ENCODE measurements at regions not wholly inside any gene's neighbourhood (a gene's known extent, or its start where the extent isn't known, plus 50 kb on each side); places are given as distances from the start of the nearest gene placed in this dataset.

GRCh38 chr11:15806217-15806616 lies 550.1 kb downstream of the SOX6 start:
- peaks cover 0 to 9% (median 0%) of the 10 kb centered on the region in 9 donors for H3K9me3 Mint-ChIP-seq
- H3K27ac Mint-ChIP-seq, result no peak overlapping the region
- POLR2A ChIA-PET, result no interaction called here

GRCh38 chr11:15807827-15808226 lies 548.5 kb downstream of the SOX6 start:
- peaks cover 0 to 9% (median 0%) of the 10 kb centered on the region in 9 donors for H3K9me3 Mint-ChIP-seq
- no peak overlapping the region for H3K4me3 Mint-ChIP-seq
- H3K36me3 Mint-ChIP-seq, result no peaks in the 10 kb centered on the region
- no peak overlapping the region for H3K27ac Mint-ChIP-seq
- no peak for DNase-seq
- POLR2A ChIA-PET, result no interaction called here
- no peak for ATAC-seq
- H3K27me3 Mint-ChIP-seq, result peaks cover 0 to 4% (median 0%) of the 10 kb centered on the region in 5 donors
- no peaks in the 10 kb centered on the region for H3K4me1 Mint-ChIP-seq

More at GRCh38 chr11:15806217-15806616, 550.1 kb downstream of the SOX6 start:
- Mint-ChIP-seq H3K36me3 (no peaks in the 10 kb centered on the region), H3K27me3 (peaks cover 0 to 4% (median 0%) of the 10 kb centered on the region in 5 donors), H3K4me1 (no peaks in the 10 kb centered on the region), H3K4me3 (no peak overlapping the region)
- DNase-seq (no peak), ATAC-seq (no peak)

- no peak for ATAC-seq
- POLR2A ChIA-PET, result no interaction called here
- H3K27me3 Mint-ChIP-seq, result peaks cover 0 to 12% (median 2%) of the 10 kb centered on the region in 5 donors
- DNase-seq, result no peak
- H3K27ac Mint-ChIP-seq, result no peak overlapping the region
- H3K4me1 Mint-ChIP-seq, result no peaks in the 10 kb centered on the region
- H3K4me3 Mint-ChIP-seq, result no peak overlapping the region
- H3K9me3 Mint-ChIP-seq, result peaks cover 0 to 16% (median 0%) of the 10 kb centered on the region in 9 donors
- H3K36me3 Mint-ChIP-seq, result no peaks in the 10 kb centered on the region
Observed at GRCh38 chr11:15810082-15810481, 546.3 kb downstream of the SOX6 start.

GRCh38 chr11:15810525-15810924 lies 545.8 kb downstream of the SOX6 start:
- POLR2A ChIA-PET, result no interaction called here
- no peak for ATAC-seq
- Mint-ChIP-seq H3K27me3 (peaks cover 0 to 13% (median 2%) of the 10 kb centered on the region in 5 donors), H3K4me3 (no peak overlapping the region), H3K9me3 (peaks cover 0 to 20% (median 3%) of the 10 kb centered on the region in 9 donors), H3K36me3 (no peaks in the 10 kb centered on the region), H3K27ac (no peak overlapping the region), H3K4me1 (no peaks in the 10 kb centered on the region)
- DNase-seq, result no peak

GRCh38 chr11:15815246-15816195 lies 540.8 kb downstream of the SOX6 start:
- ATAC-seq, result no peak
- Mint-ChIP-seq H3K27ac (peak overlapping the region in 1 of 10 donors; percentile 74), H3K4me3 (no peak overlapping the region), H3K36me3 (no peaks in the 10 kb centered on the region), H3K27me3 (peaks cover 0 to 37% (median 13%) of the 10 kb centered on the region in 5 donors), H3K4me1 (no peaks in the 10 kb centered on the region), H3K9me3 (peaks cover 0 to 15% (median 3%) of the 10 kb centered on the region in 9 donors)
- no peak for DNase-seq
- POLR2A ChIA-PET, result no interaction called here

GRCh38 chr11:15816260-15816871 lies 540.0 kb downstream of the SOX6 start:
- no peaks in the 10 kb centered on the region for H3K36me3 Mint-ChIP-seq
- POLR2A ChIA-PET, result no interaction called here
- peaks cover 0 to 18% (median 3%) of the 10 kb centered on the region in 9 donors for H3K9me3 Mint-ChIP-seq
- H3K27me3 Mint-ChIP-seq, result peaks cover 3 to 37% (median 13%) of the 10 kb centered on the region in 5 donors
- no peak for ATAC-seq
- no peaks in the 10 kb centered on the region for H3K4me1 Mint-ChIP-seq
- H3K27ac Mint-ChIP-seq, result no peak overlapping the region
- no peak for DNase-seq
- H3K4me3 Mint-ChIP-seq, result no peak overlapping the region

- no peak for DNase-seq
- no peak for ATAC-seq
- no peaks in the 10 kb centered on the region for H3K4me1 Mint-ChIP-seq
- POLR2A ChIA-PET, result no interaction called here
- H3K27ac Mint-ChIP-seq, result no peak overlapping the region
- H3K36me3 Mint-ChIP-seq, result no peaks in the 10 kb centered on the region
- peaks cover 0 to 25% (median 3%) of the 10 kb centered on the region in 9 donors for H3K9me3 Mint-ChIP-seq
- H3K27me3 Mint-ChIP-seq, result peaks cover 3 to 37% (median 13%) of the 10 kb centered on the region in 5 donors
- H3K4me3 Mint-ChIP-seq, result no peak overlapping the region
Observed at GRCh38 chr11:15817001-15817400, 539.3 kb downstream of the SOX6 start.

- Mint-ChIP-seq H3K4me1 (no peaks in the 10 kb centered on the region), H3K27ac (no peak overlapping the region), H3K4me3 (no peak overlapping the region), H3K27me3 (peaks cover 3 to 31% (median 13%) of the 10 kb centered on the region in 5 donors), H3K36me3 (no peaks in the 10 kb centered on the region), H3K9me3 (peaks cover 0 to 28% (median 3%) of the 10 kb centered on the region in 9 donors)
- DNase-seq (no peak), ATAC-seq (no peak)
- POLR2A ChIA-PET, result no interaction called here
Observed at GRCh38 chr11:15818132-15818842, 538.1 kb downstream of the SOX6 start.

GRCh38 chr11:15819679-15820286 lies 536.6 kb downstream of the SOX6 start:
- Mint-ChIP-seq H3K9me3 (peaks cover 0 to 24% (median 3%) of the 10 kb centered on the region in 9 donors), H3K27me3 (peaks cover 3 to 30% (median 13%) of the 10 kb centered on the region in 5 donors), H3K27ac (no peak overlapping the region), H3K4me3 (no peak overlapping the region), H3K36me3 (no peaks in the 10 kb centered on the region), H3K4me1 (no peaks in the 10 kb centered on the region)
- no peak for ATAC-seq
- DNase-seq, result peak in 1 of 10 donors; percentile 5
- POLR2A ChIA-PET, result no interaction called here

GRCh38 chr11:15821451-15821850 lies 534.9 kb downstream of the SOX6 start:
- Mint-ChIP-seq H3K9me3 (peaks cover 0 to 13% (median 0%) of the 10 kb centered on the region in 9 donors), H3K27ac (no peak overlapping the region), H3K4me1 (no peaks in the 10 kb centered on the region), H3K27me3 (peaks cover 6 to 46% (median 17%) of the 10 kb centered on the region in 5 donors), H3K36me3 (no peaks in the 10 kb centered on the region), H3K4me3 (no peak overlapping the region)
- POLR2A ChIA-PET, result no interaction called here
- no peak for ATAC-seq
- DNase-seq, result no peak

GRCh38 chr11:15824060-15824459 lies 532.3 kb downstream of the SOX6 start:
- no peak for DNase-seq
- H3K36me3 Mint-ChIP-seq, result no peaks in the 10 kb centered on the region
- POLR2A ChIA-PET, result no interaction called here
- peaks cover 7 to 27% (median 8%) of the 10 kb centered on the region in 5 donors for H3K27me3 Mint-ChIP-seq
- no peak for ATAC-seq
- H3K9me3 Mint-ChIP-seq, result peaks cover 0 to 13% (median 0%) of the 10 kb centered on the region in 9 donors
- H3K27ac Mint-ChIP-seq, result no peak overlapping the region
- H3K4me1 Mint-ChIP-seq, result no peaks in the 10 kb centered on the region
- no peak overlapping the region for H3K4me3 Mint-ChIP-seq

GRCh38 chr11:15825976-15826650 lies 530.2 kb downstream of the SOX6 start:
- no peaks in the 10 kb centered on the region for H3K36me3 Mint-ChIP-seq
- no peak for DNase-seq
- no peaks in the 10 kb centered on the region for H3K4me1 Mint-ChIP-seq
- H3K4me3 Mint-ChIP-seq, result no peak overlapping the region
- H3K9me3 Mint-ChIP-seq, result peaks cover 0 to 12% (median 0%) of the 10 kb centered on the region in 9 donors
- no peak for ATAC-seq
- H3K27ac Mint-ChIP-seq, result no peak overlapping the region
- H3K27me3 Mint-ChIP-seq, result peaks cover 3 to 22% (median 4%) of the 10 kb centered on the region in 5 donors
- POLR2A ChIA-PET, result no interaction called here

All from naive thymus-derived CD8-positive, alpha-beta T cell (primary cell).